Heart left ventricle (tissue), 13 donors: ENCODE measurements at regions not wholly inside any gene's neighbourhood (a gene's known extent, or its start where the extent isn't known, plus 50 kb on each side); places are given as distances from the start of the nearest gene placed in this dataset.

Experiments used
- CTCF ChIP-seq, 12 donors: fragments of 200-600 bp; sonication (generic) in 4 of 12; IDR thresholded peaks; one replicate each; pipeline versions ENCODE4 v1.5.0 to v1.8.0; 2018 to 2022; ENCODE audit warnings: antibody characterized with exemption in 12 of 12, mild to moderate bottlenecking in 5 of 12
- POLR2A ChIP-seq, 2 donors: fragments of 450-650 bp; IDR thresholded peaks; one replicate each; pipeline ENCODE4 v1.6.1; 2017; ENCODE audit warnings: antibody characterized with exemption in 2 of 2, mild to moderate bottlenecking in 2 of 2, moderate library complexity in 2 of 2
- donor health status: ischemic (EF 13 %, LVEDD 7.1; RV severe dilation, severe dysfunction).
- donor health status: DM: no; HTN: yes; CAD: no.
- donor health status: DM: no; HTN: no; CAD: no.
- donor health status: ischemic (EF 25% LVEDD 6.9; RV normal size, moderate dysfunction).
- donor health status: ischemic (EF 25% LVEDD 5.7; RV mildly dilated, moderate dysfunction).
- donor health status: ischemic (EF 35%, LVEDD 5.7; RV mildly dilated, moderate dysfunction).
- donor health status: nonischemic (EF 11% LVEDD 7.7; RV severe dilation, severe dysfunction).
- donor health status: DM: yes; HTN: yes; CAD: no.
- donor health status: PGD.
- donor health status: ischemic (EF 29% LVEDD 5.4; RV normal size, mild dysfunction).
- donor health status: nonischemic (EF 23%, LVEDD 6.1; RV moderate dilation, normal function).

DNA sequence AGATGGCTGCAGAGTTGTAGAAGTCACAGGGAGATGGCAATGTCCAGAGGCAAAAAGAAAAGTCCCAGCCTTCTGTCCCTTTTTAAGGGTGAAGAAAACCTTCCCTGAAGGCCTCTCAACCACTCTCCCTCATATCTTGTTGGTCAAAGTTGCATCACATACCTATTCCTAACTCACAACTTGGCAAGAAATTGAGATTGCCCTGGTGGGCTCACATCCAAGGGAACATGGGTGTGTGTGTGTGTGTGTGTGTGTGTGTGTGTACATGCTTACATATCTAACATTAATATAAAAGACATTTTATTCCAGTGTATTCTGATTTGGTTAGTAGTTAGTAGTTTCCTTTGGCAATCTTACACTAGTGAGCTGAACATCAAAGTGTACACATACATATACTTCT is 144.3 kb upstream of the SALL4 start:
- TF ChIP-seq POLR2A (IDR thresholded peaks at IDR 0.05) (no peak), CTCF (IDR thresholded peaks at IDR 0.05) (no peak)
